HEK293T (cell line): ENCODE measurements at regions not wholly inside any gene's neighbourhood (a gene's known extent, or its start where the extent isn't known, plus 50 kb on each side); places are given as distances from the start of the nearest gene placed in this dataset.

Experiments used
- ARNT ChIP-seq: fragments of 450-650 bp; IDR thresholded peaks from 2 replicates; pipeline ENCODE4 v1.6.1; 2017; ENCODE audit warnings: mild to moderate bottlenecking
- BHLHE40 ChIP-seq: fragments of 450-650 bp; IDR thresholded peaks from 2 replicates; pipeline ENCODE4 v1.6.1; 2016; ENCODE audit warnings: mild to moderate bottlenecking, moderate library complexity, borderline replicate concordance
- CTBP1 ChIP-seq: fragments of 450-650 bp; IDR thresholded peaks from 2 replicates; pipeline ENCODE4 v1.6.1; 2016; ENCODE audit warnings: borderline replicate concordance
- ELF4 ChIP-seq: fragments of 450-650 bp; IDR thresholded peaks from 2 replicates; pipeline ENCODE4 v1.6.1; 2017; ENCODE audit warnings: antibody characterized with exemption
- FOXA1 ChIP-seq: fragments of 450-650 bp; IDR thresholded peaks from 2 replicates; pipeline ENCODE4 v1.6.1; 2016; ENCODE audit warnings: mild to moderate bottlenecking
- FOXK2 ChIP-seq: fragments of 450-650 bp; IDR thresholded peaks from 2 replicates; pipeline ENCODE4 v1.6.1; 2016; ENCODE audit warnings: mild to moderate bottlenecking
- FOXM1 ChIP-seq: fragments of 450-650 bp; IDR thresholded peaks from 2 replicates; pipeline ENCODE4 v1.6.1; 2017; ENCODE audit warnings: mild to moderate bottlenecking, borderline replicate concordance
- HDGF ChIP-seq: fragments of 450-650 bp; IDR thresholded peaks from 2 replicates; pipeline ENCODE4 v1.6.1; 2017; ENCODE audit warnings: antibody characterized with exemption, borderline replicate concordance
- LEF1 ChIP-seq: fragments of 450-650 bp; IDR thresholded peaks from 2 replicates; pipeline ENCODE4 v1.6.1; 2017; ENCODE audit warnings: mild to moderate bottlenecking, borderline replicate concordance
- PKNOX1 ChIP-seq: fragments of 450-650 bp; IDR thresholded peaks from 2 replicates; pipeline ENCODE4 v1.6.1; 2016
- SP1 ChIP-seq: fragments of 450-650 bp; IDR thresholded peaks from 2 replicates; pipeline ENCODE4 v1.6.1; 2017
- SUZ12 ChIP-seq: fragments of 450-650 bp; IDR thresholded peaks from 2 replicates; pipeline ENCODE4 v1.6.1; 2016; ENCODE audit warnings: mild to moderate bottlenecking
- TARDBP ChIP-seq: fragments of 450-650 bp; IDR thresholded peaks from 2 replicates; pipeline ENCODE4 v1.6.1; 2016
- ZNF384 ChIP-seq: fragments of 450-650 bp; IDR thresholded peaks from 2 replicates; pipeline ENCODE4 v1.6.1; 2016

DNA sequence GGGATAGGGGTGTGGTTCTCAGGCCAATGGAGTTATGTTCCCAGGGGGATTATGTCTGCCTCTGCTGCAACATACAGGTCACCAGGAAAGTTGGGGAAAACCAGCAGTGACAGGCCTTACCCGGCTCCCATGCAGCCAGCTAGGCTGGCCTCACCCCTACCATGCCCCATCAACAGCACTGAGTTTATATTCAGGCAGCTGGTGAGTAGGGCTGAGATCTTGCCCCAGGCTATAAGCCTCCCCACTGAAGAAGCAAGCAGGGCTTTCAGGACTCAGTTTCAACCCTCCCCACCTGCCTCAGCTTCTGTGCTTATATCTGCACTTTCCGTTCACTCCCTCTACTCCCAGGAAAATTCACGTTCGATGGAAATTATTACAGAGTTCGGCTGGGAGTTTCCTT lies 122.4 kb upstream of the PGRMC2 start:
- TF ChIP-seq SUZ12 (no peak), ARNT (no peak), ZNF384 (no peak), SP1 (no peak), PKNOX1 (no peak), FOXA1 (no peak), LEF1 (no peak), FOXK2 (no peak), TARDBP (no peak), ELF4 (no peak), CTBP1 (no peak), FOXM1 (no peak), BHLHE40 (no peak), HDGF (no peak)
